Occipital lobe (tissue), 1 donor: ENCODE measurements at regions not wholly inside any gene's neighbourhood (a gene's known extent, or its start where the extent isn't known, plus 50 kb on each side); places are given as distances from the start of the nearest gene placed in this dataset.

Experiments used
- DNase-seq: peaks from one replicate; lab custom pipeline; 2025; lab: John Stamatoyannopoulos, UW

GRCh38 chr3:194967151-194968117 lies 281.8 kb downstream of the FAM43A start:
- DNase-seq, result no peak

DNA sequence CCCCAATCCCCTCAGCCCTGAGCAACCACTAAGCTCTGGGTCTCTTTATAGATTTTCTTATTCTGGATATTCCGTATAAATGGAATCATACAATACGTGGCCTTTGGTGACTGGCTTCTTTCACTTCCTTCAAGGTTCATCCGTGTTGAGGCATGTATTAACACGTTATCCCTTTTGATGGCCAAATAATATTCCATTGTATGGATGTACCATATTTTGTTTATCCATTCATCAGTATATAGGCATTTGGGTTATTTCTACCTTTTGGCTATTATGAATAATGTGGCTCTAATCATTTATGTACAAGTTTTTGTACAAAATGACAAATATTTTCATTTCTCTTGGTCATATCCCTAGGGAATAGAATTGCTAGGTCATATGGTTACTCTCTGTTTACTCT lies 284.4 kb downstream of the FAM43A start:
- DNase-seq, result no peak

GRCh38 chr3:194971009-194971408 lies 285.3 kb downstream of the FAM43A start:
- DNase-seq, result no peak

DNA sequence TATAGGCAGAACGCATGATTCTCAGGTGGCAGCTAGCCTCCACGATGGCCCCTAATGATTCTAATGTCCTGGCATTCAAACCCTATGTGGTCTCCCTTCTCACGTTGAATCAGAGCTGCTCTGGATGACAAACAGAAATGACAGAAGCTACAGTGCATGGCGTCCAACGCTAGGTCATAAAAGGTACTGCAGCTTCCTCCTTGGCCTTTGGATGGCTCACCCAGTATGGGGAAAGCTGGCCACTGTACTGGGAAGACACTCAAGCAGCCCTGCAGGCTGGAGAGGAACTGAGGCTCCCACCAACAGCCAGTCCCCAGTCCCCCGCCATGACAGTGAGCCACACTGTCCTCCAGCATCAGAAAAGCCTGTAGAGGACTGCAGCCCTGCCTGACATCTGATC lies 286.3 kb downstream of the FAM43A start:
- no peak for DNase-seq

DNA sequence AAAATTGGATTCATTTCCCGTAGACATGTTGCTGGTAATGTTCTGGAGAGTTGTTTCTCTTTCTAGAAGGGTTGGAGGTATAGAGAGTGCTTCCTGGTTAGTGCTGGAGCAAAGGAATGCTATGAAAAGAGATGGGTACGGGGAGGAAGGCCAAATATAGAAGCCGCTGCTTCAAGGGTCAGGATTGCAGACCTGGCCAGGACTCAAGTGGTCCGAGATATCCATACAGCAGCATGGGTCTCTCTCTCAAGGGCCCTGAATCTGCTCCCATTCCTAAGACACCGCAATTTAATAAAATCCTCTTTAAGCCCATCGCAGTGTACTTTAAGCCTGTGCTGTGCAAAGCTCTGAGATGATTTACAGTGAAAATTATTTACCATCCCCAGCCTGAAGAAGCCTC lies 287.0 kb downstream of the FAM43A start:
- no peak for DNase-seq

- DNase-seq, result no peak
These were observed 287.8 kb downstream of the FAM43A start for GRCh38 chr3:194973366-194974000.

- DNase-seq, result no peak
These were observed 288.9 kb downstream of the FAM43A start for GRCh38 chr3:194974468-194975135.

DNA sequence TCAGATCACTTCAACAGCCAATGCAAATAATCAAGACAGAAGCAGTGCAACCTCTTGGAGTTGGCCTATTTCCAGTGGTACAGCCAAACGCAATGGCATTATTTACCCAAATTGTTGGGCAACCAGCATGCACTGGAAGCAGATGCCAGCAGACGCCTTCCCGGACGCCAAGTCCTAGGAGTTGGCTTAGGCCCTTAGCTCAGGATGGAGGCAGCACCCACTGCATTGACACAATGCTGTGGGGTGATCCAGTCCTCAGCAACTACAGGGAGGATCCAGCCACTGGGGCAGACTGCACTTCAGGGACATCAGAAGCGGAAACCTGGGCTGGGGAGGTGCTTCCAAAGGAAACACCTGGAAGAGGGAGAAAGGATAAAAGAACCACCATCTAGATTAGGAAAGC lies 290.4 kb downstream of the FAM43A start:
- DNase-seq, result no peak

DNA sequence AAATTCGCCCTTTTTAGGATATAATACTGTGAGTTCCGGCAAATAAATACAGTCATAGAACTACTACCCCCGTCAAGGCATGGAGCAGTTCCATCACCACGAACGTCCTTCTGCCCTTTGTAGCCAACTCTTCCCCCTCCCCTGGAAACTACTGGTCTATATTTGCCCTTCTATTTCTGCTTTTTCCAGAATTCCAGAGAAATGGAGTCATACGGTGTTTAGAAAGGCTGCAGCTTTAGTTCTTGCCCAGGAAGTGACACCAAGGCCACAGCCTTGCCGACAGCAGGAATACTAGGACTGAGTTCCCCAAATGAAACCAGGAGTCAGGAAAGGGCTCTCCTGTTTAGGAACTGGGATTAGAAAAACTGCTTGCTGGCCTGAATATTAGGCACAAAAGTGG lies 291.2 kb downstream of the FAM43A start:
- DNase-seq, result no peak

DNA sequence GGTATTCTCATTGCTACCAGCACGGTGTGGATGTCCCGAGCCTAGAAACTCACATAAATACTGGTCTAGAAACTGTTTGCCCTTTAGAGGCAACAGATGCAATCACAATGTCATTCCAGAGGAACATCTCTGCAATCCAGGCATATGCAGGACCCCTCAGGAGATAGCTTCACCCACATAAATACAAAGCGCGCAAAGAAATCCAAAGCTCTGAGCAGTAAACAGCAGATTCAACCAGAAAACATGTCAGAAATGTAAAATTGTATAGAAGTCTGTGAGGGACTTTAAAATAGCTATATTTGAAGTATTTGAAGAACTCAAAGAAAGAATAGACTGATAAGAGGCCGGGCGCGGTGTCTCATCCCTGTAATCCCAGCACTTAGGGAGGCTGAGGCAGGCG lies 291.7 kb downstream of the FAM43A start:
- DNase-seq, result no peak

- no peak for DNase-seq
These were observed 291.8 kb downstream of the XXYLT1 start for GRCh38 chr3:194979173-194979572.

DNA sequence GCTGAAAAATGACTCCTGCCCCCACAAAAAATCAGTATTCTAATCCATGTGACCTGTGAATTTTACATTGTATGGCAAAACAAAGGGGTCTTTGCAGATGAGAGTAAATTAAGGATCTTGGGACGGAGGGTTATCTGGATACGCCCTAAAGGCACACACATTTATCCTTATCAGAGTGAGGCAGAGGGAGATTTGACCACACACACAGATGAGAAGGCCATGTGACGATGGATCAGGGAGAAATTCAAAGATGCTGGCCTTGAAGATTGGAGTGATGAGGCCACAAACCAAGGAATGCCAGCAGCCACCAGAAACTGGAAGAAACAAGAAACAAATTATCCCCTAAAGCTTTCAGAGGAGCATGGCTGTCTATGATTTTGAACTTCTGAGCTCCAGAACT lies 288.5 kb downstream of the XXYLT1 start:
- DNase-seq, result no peak

GRCh38 chr3:194983121-194983520 lies 287.8 kb downstream of the XXYLT1 start:
- no peak for DNase-seq

DNA sequence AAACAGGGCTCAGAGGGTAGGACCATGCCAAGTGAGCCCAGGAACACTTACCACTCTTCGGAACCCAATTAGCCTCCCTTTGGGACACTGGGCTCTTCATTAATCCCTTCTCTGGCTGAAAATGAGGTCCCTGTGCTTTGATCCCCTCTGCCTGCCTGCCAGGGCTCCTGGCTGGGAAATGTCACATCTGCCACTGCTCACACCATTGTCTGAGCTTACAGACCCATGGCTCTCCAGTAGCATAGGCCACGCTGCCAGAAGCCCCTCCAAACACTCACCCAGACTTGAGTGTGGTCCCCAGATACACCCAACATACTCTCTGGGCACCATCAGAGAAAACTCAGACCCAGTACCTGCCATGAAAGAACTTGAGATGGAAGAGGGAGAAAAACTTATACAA lies 287.3 kb downstream of the XXYLT1 start:
- no peak for DNase-seq

DNA sequence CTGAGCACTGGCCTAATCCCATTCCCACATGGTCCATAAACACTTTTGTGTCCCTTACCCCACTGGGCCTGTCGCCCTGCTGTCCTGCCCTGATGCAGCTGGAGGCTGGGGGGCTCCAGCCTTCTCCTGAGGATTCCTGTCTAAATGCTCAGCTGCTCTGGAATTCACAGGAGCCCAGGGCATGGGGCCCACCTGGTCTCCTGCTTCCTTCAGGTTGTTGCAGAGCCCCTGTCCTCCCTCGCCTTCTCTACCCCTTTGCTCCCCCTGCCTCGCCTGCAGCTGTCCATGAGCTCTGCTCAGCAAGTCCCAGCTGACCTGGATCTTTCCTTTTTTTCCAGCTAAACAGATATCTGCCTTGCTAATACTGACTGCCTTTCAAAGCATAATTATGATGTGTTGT lies 286.9 kb downstream of the XXYLT1 start:
- no peak for DNase-seq

- DNase-seq, result no peak
These were observed 286.3 kb downstream of the XXYLT1 start for GRCh38 chr3:194984622-194985021.

DNA sequence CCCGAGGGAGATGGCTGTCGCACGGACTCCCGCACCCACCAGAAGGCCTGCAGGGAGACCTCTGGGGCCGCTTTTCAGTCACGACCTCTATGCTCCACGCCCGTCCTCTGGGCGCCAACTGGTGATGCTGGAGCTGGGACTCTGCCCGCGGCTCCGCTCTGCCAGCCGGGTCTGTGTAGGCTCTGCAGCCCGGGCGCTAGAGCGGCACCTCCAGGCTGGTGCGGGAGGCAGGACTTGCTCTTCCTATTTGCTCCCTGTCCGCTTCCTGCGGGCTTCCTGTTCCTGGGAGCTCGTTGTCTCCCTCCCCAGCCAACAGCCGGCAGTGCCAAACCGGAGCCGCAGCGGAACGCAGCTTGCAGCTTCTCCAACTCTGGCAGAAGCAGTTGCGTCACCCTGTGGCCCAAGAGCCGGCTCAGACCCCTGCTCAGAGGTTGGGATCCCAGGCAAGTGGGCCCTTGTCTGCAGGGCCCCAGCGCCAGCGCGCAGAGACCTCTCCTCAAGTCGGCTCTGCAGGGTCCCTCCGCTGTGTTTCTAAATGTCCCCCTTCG lies 285.9 kb downstream of the XXYLT1 start:
- DNase-seq, result no peak

GRCh38 chr3:194986208-194987043 lies 284.5 kb downstream of the XXYLT1 start:
- DNase-seq, result no peak

DNA sequence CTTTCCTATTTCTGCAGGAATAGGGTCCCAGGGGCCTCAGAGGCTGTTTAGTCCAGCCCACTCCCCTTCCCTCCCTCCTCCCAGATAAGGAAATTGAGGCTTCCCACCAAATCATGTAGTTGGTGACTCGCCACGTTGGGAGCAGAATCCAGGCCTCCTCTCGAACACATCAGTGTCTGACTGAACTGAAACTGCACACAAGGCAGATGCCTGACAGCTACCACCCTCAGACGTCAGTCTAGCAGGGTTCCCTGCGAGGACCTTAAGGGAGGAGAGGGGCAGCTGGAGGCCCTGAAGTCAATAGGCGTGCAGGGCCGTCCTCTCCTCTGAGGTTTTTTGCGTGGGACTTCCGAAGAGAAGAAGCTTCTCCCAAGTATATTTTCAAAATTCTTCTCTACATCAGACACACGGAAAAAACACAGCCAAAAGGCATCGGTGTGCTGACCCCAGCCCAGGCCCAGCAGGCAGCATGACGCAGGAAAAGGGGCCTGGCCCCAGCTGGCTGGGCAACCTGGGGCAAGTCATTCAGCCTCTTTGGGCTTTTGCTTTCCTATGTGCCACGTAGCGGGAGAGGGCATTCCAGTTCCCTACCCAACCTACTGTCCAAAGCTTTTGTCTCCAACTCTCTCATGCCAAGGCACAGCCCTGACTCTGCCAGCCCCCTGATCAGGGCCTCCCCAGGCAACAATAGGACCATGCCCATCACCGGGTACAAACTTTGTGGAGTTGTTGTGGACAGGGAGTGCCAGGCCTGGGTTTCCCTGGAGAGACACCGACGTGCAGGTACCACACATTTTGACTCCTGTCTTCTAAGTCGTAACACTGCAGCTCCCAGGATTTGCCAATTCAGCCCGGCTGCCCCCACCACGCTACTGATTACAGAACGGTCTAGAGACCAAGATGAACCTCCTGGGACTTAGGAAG lies 283.1 kb downstream of the XXYLT1 start:
- no peak for DNase-seq
